ENCODE measurements at regions not wholly inside any gene's neighbourhood (a gene's known extent, or its start where the extent isn't known, plus 50 kb on each side); places are given as distances from the start of the nearest gene placed in this dataset.
"Not testable (repeated sequence)": the region's sequence is repeated elsewhere in the genome, so short reads cannot be mapped to it uniquely, and the experiment has no call there.

DNA sequence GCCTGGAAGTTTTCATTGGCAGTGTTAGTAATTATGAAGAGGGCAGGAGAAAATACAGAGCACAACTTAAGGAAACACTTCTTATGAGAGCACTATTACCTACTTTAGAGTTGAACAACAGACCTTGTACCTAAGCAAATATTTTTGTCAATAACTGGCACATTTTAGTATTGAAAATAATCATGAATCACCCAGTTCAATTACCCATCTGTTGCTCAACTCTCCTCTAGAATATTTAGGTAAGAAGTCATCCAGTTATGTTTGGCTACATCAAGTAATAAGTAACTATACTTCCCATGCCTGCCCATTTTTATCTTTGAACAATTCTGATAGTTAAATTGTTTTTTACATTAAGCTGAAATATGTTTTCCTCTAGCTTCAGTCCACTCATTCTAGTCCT is 893.4 kb downstream of the DIAPH3 start:
- DNase-seq, result no peak

DNA sequence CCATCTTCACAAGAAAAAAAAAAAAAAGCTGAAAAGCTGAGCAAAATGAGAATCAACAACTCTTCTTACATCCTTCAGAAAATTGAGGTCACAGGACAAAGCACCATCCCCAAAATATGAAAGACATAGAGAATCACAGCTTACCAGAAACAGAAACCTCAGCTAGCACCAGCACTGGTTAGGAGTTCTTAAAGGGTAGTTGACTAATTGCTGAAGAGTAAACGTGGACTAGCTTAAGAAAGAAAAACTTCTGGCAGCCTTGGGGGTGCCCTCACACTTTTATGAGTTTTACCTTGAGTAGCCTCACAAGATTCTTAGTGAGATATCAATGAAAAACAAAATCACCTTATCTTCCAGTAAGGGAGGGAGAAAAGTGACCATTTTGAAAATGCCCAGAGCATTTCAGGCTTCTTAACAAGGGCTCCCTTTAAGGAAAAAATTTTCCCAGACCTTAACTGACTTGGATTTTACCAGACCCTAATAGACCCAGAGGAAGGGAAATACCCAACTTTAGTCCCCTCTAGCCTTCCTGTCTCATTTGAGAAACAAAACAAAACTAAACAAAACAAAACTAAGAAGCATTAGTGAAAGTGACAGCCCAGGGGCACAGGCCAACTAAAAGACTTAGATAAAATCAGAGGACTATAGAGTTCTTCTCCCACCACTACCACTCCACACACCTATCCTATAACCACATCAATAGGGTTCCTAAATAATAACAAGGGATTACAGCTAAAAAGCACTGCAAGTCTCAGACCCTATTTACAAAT is 888.6 kb downstream of the DIAPH3 start:
- no peak for DNase-seq

- no peak for DNase-seq
Measured at GRCh38 chr13:59276436-59276835, 887.3 kb downstream of the DIAPH3 start.

- no peak for DNase-seq
Measured at GRCh38 chr13:59277106-59277505, 886.6 kb downstream of the DIAPH3 start.

DNA sequence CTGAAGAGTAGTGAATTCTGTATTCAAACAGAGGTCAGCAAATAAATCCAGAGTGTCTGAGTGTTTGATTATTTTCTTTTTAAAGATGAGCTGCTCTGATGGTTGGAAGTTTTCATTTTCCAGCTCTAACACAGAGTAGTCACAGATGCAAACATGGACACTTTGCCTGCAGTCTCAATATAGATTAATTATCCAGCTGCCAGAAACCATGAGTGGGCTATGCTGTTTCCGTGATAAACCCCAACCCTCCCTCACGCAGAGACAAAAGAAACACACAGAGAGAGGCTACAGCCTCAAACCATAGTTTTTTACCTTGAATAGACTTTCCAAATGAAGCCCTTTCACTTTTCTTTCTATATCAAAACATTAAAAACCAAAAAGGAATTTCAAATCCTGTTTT is 884.7 kb downstream of the DIAPH3 start:
- no peak for DNase-seq

DNA sequence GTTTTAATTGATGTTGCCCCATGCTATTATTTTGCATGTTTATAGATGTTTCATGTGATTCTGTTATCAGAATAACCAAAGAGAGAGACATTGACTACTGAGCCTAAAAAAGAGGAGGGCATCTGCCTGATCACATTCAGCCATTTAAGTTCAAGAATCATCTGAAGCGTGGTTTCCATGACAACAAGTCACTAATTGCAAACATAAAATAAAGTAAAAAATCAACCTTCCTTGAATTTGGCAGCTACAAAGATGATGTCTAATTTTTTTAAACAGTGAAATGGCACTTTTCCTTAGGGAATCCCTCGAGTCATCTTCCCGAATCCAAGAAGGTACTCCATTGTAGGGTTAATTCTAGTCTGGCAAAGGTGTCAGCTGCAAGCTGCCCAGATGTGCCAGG is 884.2 kb downstream of the DIAPH3 start:
- DNase-seq, result no peak

GRCh38 chr13:59280297-59280696 is 883.4 kb downstream of the DIAPH3 start:
- no peak for DNase-seq

GRCh38 chr13:59281453-59281852 is 882.3 kb downstream of the DIAPH3 start:
- no peak for DNase-seq

DNA sequence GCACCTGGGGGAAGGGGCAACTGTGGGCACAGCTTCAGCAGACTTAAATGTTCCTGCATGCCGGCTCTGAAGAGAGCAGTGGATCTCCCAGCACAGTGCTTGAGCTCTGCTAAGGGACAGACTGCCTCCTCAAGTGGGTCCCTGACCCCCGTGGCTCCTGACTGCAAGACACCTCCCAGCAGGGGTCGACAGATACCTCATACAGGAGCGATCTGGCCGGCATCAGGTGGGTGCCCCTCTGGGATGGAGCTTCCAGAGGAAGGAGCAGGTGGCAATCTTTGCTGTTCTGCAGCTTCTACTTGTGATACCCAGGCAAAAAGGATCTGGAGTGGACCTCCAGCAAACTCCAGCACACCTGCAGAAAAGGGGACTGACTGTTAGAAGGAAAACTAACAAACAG is 871.5 kb downstream of the DIAPH3 start:
- not testable (repeated sequence) for DNase-seq

DNA sequence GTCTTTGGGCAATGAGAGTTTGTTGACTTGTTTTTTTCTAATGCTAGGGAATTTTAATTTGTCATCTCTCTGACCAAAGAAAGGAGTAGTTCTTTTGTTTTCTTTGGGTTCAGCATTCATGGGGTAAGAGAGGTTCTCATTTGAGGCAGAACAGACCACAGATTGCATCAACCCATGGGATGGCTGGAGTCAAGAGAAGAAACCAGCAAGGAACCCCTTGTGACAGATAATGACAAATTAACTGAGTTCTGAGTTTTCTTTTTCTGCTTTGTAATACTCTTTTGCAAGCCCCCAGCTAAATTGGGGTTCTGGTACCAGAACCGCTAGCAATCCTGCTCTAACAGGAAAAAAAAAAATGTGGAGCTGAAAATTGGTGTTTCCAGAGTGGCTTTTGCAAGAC is 864.1 kb downstream of the DIAPH3 start:
- DNase-seq, result no peak

DNA sequence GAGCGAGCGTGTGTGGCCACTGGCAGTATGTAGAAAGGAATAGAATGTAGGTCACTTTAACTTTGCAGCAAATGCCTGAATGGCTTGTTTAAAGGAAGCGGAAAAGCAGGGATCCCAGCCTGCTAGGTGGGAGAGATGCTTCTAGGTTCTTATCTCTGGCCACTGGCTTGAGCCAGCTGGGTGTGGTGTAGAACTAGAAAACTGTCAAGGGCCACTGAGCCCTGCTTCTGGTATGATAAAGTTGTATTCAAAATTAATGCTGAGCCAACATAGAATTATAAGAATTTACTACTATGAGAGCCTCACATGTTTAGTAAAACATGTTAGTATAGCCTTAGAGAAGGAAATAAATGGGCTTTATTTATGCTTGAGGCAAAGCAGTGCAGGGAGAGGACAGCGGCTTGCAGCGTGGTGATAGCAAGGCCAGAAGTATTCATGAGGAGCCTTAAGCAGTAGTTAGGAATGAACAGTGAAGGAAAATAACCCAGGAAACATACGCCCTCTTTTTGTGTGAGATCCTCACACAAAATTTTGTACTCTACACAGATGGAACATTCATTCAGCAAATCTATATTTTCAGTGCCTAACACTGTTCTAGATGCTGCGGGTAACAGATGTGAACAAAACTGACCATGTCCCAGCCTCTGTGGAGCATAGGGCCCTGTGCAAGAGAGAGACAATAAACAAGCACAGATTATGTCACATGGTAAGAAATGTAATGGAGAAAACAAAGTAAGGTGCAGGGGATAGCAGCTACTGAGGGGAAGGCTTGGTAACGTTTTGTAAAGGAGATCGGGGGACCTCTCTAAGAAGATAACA is 863.2 kb downstream of the DIAPH3 start:
- DNase-seq, result no peak

GRCh38 chr13:59301174-59301567 is 862.6 kb downstream of the DIAPH3 start:
- DNase-seq, result no peak

DNA sequence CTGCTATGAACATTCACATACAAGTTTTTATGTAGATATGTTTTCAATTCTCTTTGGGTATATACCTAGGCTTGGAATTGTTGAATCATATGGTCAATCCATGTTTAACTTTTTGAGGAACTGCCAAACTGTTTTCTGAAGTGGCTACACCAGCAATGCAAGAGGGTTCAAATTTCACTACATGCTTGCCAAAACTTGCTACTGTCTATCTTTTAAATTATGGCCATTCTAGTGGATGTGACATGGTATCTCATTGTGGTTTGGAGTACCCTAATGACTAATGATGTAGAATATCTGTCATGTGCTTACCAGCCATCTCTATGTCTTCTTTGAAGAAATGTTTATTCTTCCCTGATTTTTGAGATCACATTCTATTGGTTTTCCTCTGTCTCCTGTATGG is 860.3 kb downstream of the DIAPH3 start:
- no peak for DNase-seq

DNA sequence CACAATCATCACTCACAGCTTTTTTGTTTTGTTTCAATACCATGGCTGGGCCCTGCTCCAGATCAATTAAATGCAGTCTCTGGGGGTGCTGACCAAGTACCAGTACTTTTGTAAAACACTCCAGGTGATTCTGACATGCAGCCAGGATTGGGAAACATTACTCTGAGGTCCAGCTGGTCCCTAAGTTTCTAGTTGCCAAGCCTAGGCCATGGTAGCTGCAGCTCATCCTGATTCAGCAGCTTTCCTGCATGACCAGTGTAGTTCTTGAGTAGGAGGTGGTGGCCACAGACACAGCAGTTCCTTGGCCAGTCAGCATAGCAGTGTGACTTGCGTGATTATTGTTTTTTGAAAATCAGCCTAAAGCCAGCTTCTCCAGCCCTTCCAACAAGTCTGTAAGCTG is 859.1 kb downstream of the DIAPH3 start:
- no peak for DNase-seq

DNA sequence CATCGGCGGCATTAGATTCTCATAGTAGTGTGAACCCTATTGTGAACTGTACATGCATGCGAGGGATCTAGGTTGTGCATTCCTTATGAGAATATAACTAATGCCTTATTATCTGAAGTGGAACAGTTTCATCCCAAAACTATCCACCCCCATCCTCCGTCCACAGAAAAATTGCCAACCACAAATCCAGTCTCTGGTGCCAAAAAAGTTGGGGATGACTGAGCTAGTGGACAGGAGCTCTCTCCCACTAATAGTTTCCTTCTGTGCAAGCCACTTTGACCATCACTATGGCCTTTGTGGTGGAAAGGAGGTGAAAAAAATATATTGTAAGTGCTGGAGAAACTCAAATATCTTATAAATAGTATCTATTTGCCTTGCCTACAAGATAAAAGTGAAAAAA is 857.8 kb downstream of the DIAPH3 start:
- DNase-seq, result no peak

GRCh38 chr13:59312776-59313175 is 851.0 kb downstream of the DIAPH3 start:
- no peak for DNase-seq

DNA sequence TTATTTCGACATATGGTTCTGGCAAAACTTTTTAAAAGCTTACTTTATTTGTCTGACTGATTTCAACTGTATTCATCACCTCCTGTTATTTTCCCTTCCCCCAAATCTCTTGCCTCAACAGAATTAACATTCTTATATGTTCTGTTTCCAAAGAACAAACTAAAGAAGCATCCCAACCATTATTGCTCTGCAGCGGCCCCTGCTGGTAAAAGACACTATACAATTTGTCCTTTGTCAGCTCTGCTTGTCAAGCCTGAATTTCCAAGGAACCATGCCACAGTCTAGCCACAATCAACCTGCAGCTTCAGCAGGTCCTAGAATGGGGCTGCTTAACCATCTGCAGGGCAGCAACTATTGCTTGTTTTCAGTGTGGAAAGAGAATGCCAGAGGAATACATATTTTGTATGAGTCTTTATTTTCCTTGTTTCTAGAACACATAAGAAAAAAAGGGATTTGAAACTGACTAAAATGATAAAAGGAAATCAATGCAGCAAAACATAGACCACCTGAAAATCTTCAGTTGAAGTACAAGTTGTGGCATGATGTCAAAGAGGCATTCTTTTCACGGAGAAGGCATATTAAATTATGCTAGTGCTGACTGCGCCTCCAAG is 845.3 kb downstream of the DIAPH3 start:
- DNase-seq, result peak; percentile 79

DNA sequence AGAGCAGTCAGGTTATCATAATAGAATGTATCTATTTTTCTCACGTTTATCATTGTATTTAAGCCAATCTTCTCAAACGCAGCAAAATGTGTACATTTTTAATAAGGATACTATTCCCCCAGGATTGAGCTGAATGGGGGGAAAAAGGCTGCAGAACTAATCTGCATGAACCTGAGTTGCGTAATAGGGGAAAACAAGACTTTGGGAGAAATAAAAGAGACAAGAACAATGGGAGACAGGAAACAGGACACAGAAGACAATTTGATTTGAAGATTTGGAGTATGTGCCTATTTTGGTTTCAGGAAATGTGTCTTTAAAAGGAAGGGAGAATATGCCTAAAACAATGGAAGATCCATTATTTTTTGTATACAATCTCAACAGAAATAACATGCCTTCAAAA is 844.5 kb downstream of the DIAPH3 start:
- no peak for DNase-seq

GRCh38 chr13:59320021-59320420 is 843.7 kb downstream of the DIAPH3 start:
- no peak for DNase-seq

DNA sequence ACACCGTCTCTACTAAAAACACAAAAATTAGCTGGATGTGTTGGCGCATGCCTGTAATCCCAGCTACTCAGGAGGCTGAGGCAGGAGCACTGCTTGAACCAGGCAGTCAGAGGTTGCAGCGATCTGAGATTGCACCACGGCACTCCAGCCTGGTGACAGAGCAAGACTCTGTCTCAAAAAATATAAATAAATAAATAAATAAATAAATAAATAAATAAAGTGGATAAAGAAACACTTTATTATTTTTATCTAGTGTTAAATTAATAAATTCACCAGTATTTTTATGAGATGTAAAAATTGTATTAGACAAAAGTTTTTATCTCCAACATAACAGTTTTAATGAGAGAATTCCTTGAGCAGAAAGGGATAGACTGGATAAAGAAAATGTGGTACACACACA is 839.3 kb downstream of the DIAPH3 start:
- not testable (repeated sequence) for DNase-seq

DNA sequence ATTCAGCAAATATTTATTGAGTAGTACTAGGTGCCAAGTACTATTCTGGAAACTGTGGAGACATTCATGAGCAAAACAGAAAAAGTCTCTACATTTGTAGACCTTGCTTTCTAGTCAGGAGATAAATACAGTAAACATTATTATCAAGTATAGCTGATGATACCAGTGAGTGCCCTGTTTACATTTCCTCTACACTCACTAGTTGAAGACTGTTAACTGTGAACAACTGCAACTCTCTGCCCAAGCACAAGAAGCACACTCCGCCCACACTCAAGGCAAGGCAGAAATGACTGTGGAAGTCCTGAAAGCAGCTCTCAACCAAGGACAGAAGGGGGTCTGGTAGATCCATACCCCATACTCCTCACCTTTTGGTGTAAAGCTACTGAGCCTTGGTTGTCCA is 837.0 kb downstream of the DIAPH3 start:
- no peak for DNase-seq

GRCh38 chr13:59330764-59331163 is 833.0 kb downstream of the DIAPH3 start:
- no peak for DNase-seq

DNA sequence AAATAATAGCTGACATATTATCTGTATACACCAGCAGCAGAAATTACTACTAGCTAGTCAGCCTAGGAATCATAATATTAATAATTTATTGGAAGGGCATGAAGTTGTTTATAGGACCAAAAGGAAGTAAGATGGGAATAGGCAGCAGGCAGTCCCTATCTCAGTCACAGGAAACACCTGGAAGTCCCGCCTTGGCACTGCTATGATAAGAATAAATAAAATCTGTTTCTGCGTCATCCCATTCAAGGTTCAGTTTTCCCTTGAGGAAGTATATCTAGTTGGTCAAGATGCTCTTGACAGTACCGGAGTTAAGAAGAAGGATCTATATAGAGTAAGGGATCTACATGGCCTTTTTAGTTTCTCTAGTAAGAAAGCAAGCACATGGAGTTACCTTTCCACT is 830.8 kb downstream of the DIAPH3 start:
- no peak for DNase-seq

GRCh38 chr13:59337070-59337469 is 826.7 kb downstream of the DIAPH3 start:
- peak; percentile 28 for DNase-seq

Measured in right hindlimb (tissue), 1 donor.